DND-41 (cell line): ENCODE measurements at regions not wholly inside any gene's neighbourhood (a gene's known extent, or its start where the extent isn't known, plus 50 kb on each side); places are given as distances from the start of the nearest gene placed in this dataset.

Source experiments
- ATAC-seq: fragments of 200-7000 bp; cut with Tn5 transposase; 3 replicates; pipeline ENCODE4 v1.9.1; 2021; ENCODE audit warnings: low read depth; ENCODE audit not compliant: insufficient read depth
- DNase-seq: peaks from one replicate; pipeline ENCODE4 v3.0.0-alpha.2; 2020
- H2AFZ ChIP-seq: 2 replicates; pipeline ENCODE4 v1.6.0; 2012; ENCODE audit warnings: low read depth, low read length
- H3K27ac ChIP-seq: 2 replicates; pipeline ENCODE4 v1.5.1; 2012; ENCODE audit warnings: low read length, inconsistent platforms
- H3K27me3 ChIP-seq: fragments of 200-600 bp; sonication (generic); 2 replicates; pipeline ENCODE4 v1.6.0; 2012; ENCODE audit warnings: low read length, mild to moderate bottlenecking, inconsistent platforms; ENCODE audit not compliant: insufficient read depth, poor library complexity
- H3K36me3 ChIP-seq: 2 replicates; pipeline ENCODE4 v1.5.1; 2012; ENCODE audit warnings: low read length, inconsistent platforms; ENCODE audit not compliant: insufficient read depth
- H3K4me1 ChIP-seq: 2 replicates; pipeline ENCODE4 v1.5.1; 2012; ENCODE audit warnings: mild to moderate bottlenecking, low read length; ENCODE audit not compliant: insufficient read depth
- H3K4me2 ChIP-seq: 2 replicates; pipeline ENCODE4 v1.6.0; 2012; ENCODE audit warnings: mild to moderate bottlenecking, moderate library complexity, low read length, inconsistent platforms; ENCODE audit not compliant: insufficient read depth
- H3K4me3 ChIP-seq, 2 experiments: fragments of 200-600 bp in 1 of 2; shearing (Covaris generic) in 1 of 2; 2 replicates each; pipeline ENCODE4 v1.5.1; 2012 to 2016; ENCODE audit warnings: inconsistent platforms in 2 of 2, low read length in 2 of 2, mild to moderate bottlenecking in 2 of 2, low read depth in 1 of 2, moderate library complexity in 1 of 2
- H3K79me2 ChIP-seq: 2 replicates; pipeline ENCODE4 v1.6.0; 2012; ENCODE audit warnings: low read length, inconsistent platforms; ENCODE audit not compliant: insufficient read depth
- H3K9ac ChIP-seq: 2 replicates; pipeline ENCODE4 v1.6.0; 2012; ENCODE audit warnings: low read depth, mild to moderate bottlenecking, inconsistent platforms, low read length, moderate library complexity
- H3K9me3 ChIP-seq: 2 replicates; pipeline ENCODE4 v1.5.1; 2012; ENCODE audit warnings: low read length, moderate library complexity, mild to moderate bottlenecking, inconsistent platforms; ENCODE audit not compliant: insufficient read depth, severe bottlenecking
- H4K20me1 ChIP-seq: 2 replicates; pipeline ENCODE4 v1.6.0; 2012; ENCODE audit warnings: low read length; ENCODE audit not compliant: insufficient read depth
- EZH2 ChIP-seq: IDR thresholded peaks from 3 replicates; pipeline ENCODE4 v1.6.1; 2012; ENCODE audit warnings: borderline replicate concordance, low read depth, mild to moderate bottlenecking, moderate library complexity, low read length, inconsistent platforms; ENCODE audit not compliant: severe bottlenecking
- TF ChIP-seq, protein P1 (sequence below): IDR thresholded peaks from 2 replicates; pipeline ENCODE4 v1.5.1; 2012; ENCODE audit warnings: borderline replicate concordance, low read length, moderate library complexity, mild to moderate bottlenecking; ENCODE audit not compliant: poor library complexity, severe bottlenecking; ENCODE audit errors: extremely low read depth

- no peaks in the 10 kb centered on the region for H3K4me1 ChIP-seq
- H2AFZ ChIP-seq: no peak overlapping the region
- no peak for DNase-seq
- H3K27me3 ChIP-seq: no peaks in the 10 kb centered on the region
- H3K79me2 ChIP-seq: no peaks in the 10 kb centered on the region
- no peaks in the 10 kb centered on the region for H4K20me1 ChIP-seq
- H3K36me3 ChIP-seq: no peaks in the 10 kb centered on the region
- H3K4me2 ChIP-seq: no peak overlapping the region
- no peak overlapping the region for H3K27ac ChIP-seq
- no peak overlapping the region for H3K9ac ChIP-seq
- TF ChIP-seq, protein P1, sequence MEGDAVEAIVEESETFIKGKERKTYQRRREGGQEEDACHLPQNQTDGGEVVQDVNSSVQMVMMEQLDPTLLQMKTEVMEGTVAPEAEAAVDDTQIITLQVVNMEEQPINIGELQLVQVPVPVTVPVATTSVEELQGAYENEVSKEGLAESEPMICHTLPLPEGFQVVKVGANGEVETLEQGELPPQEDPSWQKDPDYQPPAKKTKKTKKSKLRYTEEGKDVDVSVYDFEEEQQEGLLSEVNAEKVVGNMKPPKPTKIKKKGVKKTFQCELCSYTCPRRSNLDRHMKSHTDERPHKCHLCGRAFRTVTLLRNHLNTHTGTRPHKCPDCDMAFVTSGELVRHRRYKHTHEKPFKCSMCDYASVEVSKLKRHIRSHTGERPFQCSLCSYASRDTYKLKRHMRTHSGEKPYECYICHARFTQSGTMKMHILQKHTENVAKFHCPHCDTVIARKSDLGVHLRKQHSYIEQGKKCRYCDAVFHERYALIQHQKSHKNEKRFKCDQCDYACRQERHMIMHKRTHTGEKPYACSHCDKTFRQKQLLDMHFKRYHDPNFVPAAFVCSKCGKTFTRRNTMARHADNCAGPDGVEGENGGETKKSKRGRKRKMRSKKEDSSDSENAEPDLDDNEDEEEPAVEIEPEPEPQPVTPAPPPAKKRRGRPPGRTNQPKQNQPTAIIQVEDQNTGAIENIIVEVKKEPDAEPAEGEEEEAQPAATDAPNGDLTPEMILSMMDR: no peak
- TF ChIP-seq EZH2: no peak
- no peak for ATAC-seq
- H3K9me3 ChIP-seq: no peaks in the 10 kb centered on the region
- H3K4me3 ChIP-seq: no peak overlapping the region
Measured at GRCh38 chr21:32198384-32198783, 80.5 kb downstream of the MIS18A start.

- DNase-seq: no peak
- H3K79me2 ChIP-seq: no peaks in the 10 kb centered on the region
Measured at GRCh38 chr21:32197896-32198295, 81.0 kb downstream of the MIS18A start.

GRCh38 chr21:32196001-32196400 lies 82.8 kb downstream of the MIS18A start:
- 0 out of 2 replicates have a peak, but pooled peaks cover 2% of the 10 kb centered on the region for H3K4me1 ChIP-seq
- H3K27ac ChIP-seq: no peak overlapping the region
- H3K9ac ChIP-seq: no peak overlapping the region
- no peak for TF ChIP-seq EZH2
- TF ChIP-seq, protein P1: no peak
- DNase-seq (no peak), ATAC-seq (no peak)
- no peaks in the 10 kb centered on the region for H3K9me3 ChIP-seq
- H4K20me1 ChIP-seq: no peaks in the 10 kb centered on the region
- no peaks in the 10 kb centered on the region for H3K27me3 ChIP-seq
- H3K4me2 ChIP-seq: no peak overlapping the region
- H3K79me2 ChIP-seq: no peaks in the 10 kb centered on the region
- no peaks in the 10 kb centered on the region for H3K36me3 ChIP-seq
- H2AFZ ChIP-seq: no peak overlapping the region
- H3K4me3 ChIP-seq: no peak overlapping the region

More at GRCh38 chr21:32197896-32198295, 81.0 kb downstream of the MIS18A start:
- TF ChIP-seq, protein P1: no peak
- TF ChIP-seq EZH2: no peak
- no peak overlapping the region for H3K27ac ChIP-seq
- H3K4me1 ChIP-seq: no peaks in the 10 kb centered on the region
- H3K4me2 ChIP-seq: no peak overlapping the region
- H4K20me1 ChIP-seq: no peaks in the 10 kb centered on the region
- no peak for ATAC-seq
- no peaks in the 10 kb centered on the region for H3K27me3 ChIP-seq
- H2AFZ ChIP-seq: no peak overlapping the region
- no peak overlapping the region for H3K4me3 ChIP-seq
- H3K9ac ChIP-seq: no peak overlapping the region
- H3K36me3 ChIP-seq: no peaks in the 10 kb centered on the region
- H3K9me3 ChIP-seq: no peaks in the 10 kb centered on the region

DNA sequence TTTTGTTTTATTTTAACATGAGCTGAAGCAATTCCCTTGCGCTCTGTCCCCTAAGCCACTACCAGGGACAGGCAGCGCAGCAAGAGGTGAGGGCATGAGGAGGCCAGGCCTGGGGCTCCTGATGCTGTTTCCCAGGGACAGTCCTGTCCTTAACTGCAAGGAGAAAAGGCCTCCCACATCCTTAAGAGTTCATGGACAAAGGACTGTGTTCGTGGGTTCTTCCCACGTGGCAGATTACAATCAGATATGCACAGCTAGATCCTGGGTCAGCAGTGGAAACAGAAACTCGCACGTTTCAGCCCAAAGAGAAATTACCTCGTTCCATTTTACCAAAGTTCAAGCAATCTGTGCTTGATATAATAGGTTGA lies 85.8 kb downstream of the MIS18A start:
- ATAC-seq (no peak), DNase-seq (no peak)
- no peak for TF ChIP-seq EZH2
- TF ChIP-seq, protein P1: no peak
- H3K4me1 ChIP-seq: 0 out of 2 replicates have a peak, but pooled peaks cover 8% of the 10 kb centered on the region
- no peak overlapping the region for H3K27ac ChIP-seq
- no peaks in the 10 kb centered on the region for H3K79me2 ChIP-seq
- H3K9me3 ChIP-seq: no peaks in the 10 kb centered on the region
- H3K4me3 ChIP-seq: no peak overlapping the region
- no peaks in the 10 kb centered on the region for H4K20me1 ChIP-seq
- H2AFZ ChIP-seq: no peak overlapping the region
- H3K4me2 ChIP-seq: no peak overlapping the region
- no peak overlapping the region for H3K9ac ChIP-seq
- H3K27me3 ChIP-seq: peaks cover 7% of the 10 kb centered on the region
- H3K36me3 ChIP-seq: no peaks in the 10 kb centered on the region
